GM20000 (cell line): ENCODE measurements at regions not wholly inside any gene's neighbourhood (a gene's known extent, or its start where the extent isn't known, plus 50 kb on each side); places are given as distances from the start of the nearest gene placed in this dataset.

Experiments used
- DNase-seq: peaks from one replicate; pipeline ENCODE4 v3.0.0; 2012; ENCODE audit warnings: low spot score
- TF ChIP-seq, protein P1 (sequence below): IDR thresholded peaks from 2 replicates; pipeline ENCODE4 v1.5.1; 2012; ENCODE audit warnings: mild to moderate bottlenecking, control low read depth; ENCODE audit errors: extremely low read depth, missing control alignments

DNA sequence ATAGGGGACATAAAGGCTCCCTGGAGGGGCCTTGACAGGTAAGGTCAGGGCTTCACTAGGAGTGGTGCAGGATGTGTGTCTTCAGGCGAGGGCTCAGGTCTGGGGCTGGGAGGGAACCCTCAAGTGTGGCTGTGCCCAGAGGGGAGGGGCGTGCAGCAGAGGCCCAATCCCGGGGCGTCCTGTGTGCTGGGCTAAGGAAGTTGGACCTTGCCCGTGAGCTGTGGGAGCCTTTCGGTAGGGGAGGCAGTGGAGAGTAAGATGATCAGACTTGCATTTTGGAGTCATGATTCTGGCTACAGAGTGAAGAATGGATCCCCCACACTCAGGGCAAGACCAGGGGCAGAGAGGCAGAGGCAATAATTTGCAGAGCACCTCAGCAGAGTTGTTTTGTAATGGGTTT lies 145.4 kb downstream of the BUB3 start:
- TF ChIP-seq, protein P1, sequence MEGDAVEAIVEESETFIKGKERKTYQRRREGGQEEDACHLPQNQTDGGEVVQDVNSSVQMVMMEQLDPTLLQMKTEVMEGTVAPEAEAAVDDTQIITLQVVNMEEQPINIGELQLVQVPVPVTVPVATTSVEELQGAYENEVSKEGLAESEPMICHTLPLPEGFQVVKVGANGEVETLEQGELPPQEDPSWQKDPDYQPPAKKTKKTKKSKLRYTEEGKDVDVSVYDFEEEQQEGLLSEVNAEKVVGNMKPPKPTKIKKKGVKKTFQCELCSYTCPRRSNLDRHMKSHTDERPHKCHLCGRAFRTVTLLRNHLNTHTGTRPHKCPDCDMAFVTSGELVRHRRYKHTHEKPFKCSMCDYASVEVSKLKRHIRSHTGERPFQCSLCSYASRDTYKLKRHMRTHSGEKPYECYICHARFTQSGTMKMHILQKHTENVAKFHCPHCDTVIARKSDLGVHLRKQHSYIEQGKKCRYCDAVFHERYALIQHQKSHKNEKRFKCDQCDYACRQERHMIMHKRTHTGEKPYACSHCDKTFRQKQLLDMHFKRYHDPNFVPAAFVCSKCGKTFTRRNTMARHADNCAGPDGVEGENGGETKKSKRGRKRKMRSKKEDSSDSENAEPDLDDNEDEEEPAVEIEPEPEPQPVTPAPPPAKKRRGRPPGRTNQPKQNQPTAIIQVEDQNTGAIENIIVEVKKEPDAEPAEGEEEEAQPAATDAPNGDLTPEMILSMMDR, result no peak
- DNase-seq, result no peak

DNA sequence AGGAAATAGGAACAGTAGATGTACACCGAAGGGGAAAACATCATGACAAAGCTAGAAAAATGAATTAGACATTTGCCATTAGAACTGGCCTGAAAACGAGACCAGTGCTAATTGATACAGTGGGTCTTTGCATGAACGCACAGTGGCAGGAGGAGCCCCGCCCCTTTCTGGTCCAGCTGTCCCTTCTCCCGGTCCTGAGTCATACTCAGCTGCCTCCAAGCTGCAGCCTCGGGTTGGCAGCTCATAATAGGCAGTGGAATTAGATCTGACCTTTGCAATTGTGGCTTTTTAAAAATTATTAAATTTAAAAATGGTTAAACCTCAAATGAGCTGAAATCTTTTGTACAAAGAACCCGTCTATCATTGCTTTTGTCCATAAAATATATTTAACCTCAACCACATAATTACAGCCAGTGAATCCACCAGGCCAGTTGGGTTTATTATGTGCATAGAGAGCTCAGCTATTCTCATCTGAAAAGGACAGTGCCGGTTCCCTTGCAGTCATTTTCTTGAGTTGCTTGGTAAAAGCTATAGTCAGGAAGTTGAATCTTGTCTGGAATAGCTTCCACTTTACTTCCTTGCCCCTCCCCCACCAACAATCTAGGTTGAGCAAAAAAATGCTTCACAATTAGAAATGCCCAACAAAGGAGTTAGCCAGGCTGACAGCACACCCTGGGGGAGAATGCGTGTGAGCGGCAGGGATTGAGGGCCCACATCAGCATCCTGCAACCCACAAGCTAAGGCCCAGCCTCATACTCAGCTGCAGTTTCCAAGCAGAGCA lies 147.1 kb downstream of the BUB3 start:
- DNase-seq, result no peak
- TF ChIP-seq, protein P1, result no peak

DNA sequence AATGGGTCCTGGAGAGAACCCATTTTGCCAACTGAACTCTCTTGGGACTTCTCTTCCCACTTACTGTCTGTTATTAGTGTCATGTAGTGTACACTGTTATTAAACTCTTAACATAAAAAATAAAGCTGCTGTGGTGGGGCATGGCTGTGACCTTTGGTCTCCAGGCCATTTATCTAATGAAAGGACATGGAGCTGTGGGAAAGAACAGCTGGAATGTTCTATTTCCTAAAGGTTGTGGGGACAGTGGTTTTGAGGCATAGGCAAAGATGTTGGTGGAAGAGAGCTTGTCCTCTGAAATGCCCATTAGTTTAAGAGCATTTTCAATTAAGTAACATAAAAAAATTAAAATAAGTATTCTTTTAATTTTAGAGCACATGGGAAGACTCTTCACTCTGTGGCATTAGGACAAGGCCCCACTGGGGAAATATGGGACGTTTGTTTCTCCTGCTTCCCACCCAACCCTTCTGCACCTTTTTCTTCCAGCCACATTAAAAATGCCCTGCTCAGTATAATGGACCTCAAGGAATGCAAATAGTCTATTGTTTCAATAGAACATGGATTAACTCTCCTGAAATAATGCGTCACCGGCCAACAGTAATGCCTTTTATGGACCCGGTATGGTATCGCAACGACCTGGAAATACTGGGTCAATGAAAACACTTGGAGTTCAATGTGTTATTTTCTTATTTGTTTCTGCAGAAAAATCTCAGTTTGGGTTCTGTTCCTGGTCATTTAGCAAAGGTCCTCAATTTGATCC lies 149.6 kb downstream of the BUB3 start:
- no peak for DNase-seq
- TF ChIP-seq, protein P1, result no peak

DNA sequence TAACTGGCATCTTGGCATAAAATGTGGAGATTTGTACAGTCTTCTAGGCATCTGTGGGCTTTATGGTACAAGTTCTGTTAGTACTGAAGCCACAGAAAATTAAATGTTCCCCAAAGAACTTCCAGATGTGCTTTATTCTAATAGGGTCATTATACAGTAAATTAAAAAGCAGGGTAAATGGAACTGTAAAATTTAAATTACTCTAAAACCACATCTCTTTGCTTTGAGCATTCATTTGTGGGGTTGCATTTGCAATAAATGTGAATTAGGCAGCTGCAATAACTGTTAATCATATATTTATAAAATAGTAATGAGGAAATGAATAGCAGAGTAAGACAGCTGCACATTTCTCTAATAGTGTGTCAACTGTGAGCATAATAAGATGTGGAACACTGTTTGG lies 151.5 kb downstream of the BUB3 start:
- no peak for DNase-seq
- TF ChIP-seq, protein P1, result no peak

DNA sequence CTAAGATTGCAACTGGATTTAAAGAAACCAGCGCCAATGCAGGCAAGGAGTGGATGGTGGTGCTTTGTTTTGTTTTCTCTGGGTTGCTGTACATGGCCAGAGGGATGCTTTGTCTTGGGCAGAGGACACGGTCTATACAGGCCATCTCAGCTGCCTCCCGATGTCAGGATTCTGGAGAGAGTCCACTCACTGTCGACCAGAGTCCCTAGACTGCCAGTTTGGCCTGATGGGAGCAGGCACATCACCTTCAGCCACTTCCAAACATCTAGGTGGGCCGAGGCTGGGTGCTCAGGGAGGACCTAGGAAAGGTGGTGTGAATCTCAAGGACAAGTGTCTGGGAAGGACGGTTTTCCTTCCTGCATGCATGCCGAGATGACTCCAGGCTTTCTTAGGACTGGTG lies 152.1 kb downstream of the BUB3 start:
- TF ChIP-seq, protein P1, result no peak
- DNase-seq, result no peak

DNA sequence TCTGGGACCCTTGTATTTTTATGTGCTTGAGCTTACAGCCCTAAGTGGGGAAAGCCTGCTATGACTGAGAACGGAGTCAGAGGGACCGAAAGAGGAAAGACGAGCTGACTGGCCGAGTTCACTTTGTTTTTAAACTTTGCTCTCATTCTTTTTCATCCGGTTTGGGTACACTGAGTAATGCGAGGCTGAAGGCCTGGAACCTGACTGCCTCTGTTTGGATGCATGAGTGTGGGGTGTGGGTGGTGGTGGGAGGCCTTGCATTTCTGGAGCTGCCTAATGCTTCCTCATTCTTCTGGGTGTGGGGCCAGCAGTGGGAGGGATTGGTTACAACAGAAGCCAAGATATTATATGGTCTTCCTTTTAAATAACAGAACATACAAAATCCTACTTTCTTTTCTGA lies 155.5 kb downstream of the BUB3 start:
- TF ChIP-seq, protein P1, result no peak
- no peak for DNase-seq

DNA sequence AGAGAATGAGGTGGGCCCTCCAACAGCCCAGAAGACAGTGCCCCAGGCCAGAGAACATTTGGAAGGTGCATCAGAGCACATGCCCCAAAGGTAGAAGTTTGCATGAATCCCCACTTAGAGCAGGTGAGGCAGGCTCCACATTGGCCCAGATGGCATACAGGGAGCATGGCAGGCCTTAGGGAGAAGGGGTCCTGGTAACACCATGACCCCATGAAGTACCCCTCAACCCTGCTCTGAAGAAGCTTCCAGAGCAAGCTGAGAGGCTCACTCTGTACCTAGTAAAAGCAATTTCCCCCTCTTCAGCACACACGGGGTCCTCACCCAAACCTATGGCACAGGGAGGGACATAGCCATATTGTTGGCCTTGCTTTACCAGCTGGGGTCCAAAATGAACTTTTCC lies 162.6 kb downstream of the BUB3 start:
- DNase-seq, result no peak
- TF ChIP-seq, protein P1, result no peak
